ENCODE measurements at regions not wholly inside any gene's neighbourhood (a gene's known extent, or its start where the extent isn't known, plus 50 kb on each side); places are given as distances from the start of the nearest gene placed in this dataset.
"Not testable (repeated sequence)": the region's sequence is repeated elsewhere in the genome, so short reads cannot be mapped to it uniquely, and the experiment has no call there.

GRCh38 chr11:23236826-23237555 is 376.7 kb upstream of the CCDC179 start:
- no peak for DNase-seq (ENCODE audit: low spot score)

DNA sequence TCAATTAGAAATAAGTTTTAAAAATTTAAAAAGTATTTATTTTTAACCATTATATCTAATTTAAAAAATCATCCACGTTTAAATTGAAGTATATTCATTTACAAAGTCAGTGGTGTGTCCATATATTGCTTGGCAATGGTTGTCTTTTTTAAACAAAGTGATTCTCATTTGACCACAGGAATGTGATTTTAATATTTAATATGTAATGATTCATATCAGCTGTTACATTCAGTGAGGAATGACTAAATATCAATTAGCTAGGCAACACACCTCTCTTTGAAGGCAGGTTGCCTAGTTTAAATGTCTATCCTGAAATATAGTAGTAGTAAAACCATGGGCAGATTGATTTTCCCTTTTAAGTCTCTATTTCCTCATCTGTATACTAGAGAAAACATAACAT is 392.2 kb upstream of the CCDC179 start:
- DNase-seq (ENCODE audit: low spot score): no peak

- DNase-seq (ENCODE audit: low spot score): no peak
Observed at GRCh38 chr11:23257088-23257487, 396.8 kb upstream of the CCDC179 start.

- no peak for DNase-seq (ENCODE audit: low spot score)
Observed at GRCh38 chr11:23257556-23257955, 397.3 kb upstream of the CCDC179 start.

DNA sequence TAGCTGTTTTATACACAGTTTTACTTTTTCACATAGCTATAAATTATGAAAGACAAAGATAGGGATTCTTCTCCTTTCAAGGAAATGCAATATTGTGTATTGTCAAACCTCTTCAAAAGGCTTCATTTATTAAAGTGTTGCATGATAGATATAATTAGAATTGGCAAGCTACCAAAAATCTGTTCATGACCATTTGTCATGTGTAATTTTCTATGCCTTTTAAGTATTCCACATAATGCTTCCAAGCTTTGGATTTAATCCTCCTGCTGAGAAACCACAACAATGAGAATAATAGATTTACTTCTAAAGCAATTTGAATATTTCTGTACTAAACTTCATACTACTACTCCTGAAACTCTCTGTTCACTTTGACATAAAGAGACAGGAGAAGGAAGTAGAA is 403.2 kb upstream of the CCDC179 start:
- DNase-seq (ENCODE audit: low spot score): no peak

DNA sequence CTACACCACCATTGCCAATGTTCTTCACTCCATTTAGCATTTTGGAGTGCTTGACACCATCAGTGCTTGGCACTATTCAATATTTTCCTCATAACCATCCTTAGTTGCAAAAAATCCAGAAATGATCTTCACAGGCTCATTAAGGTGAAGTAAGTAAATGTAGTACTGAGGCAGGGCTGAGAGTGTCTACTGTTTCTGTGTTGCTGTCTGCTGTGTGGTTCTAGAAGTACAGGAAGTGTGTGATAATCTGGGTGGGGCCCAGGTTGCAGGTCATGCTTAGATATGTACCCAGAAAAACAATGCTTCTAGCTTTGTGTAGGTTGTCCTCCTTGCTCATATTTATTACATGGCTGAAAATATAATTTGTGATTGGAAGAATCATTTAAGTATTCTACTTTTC is 411.8 kb upstream of the CCDC179 start:
- DNase-seq (ENCODE audit: low spot score): no peak

DNA sequence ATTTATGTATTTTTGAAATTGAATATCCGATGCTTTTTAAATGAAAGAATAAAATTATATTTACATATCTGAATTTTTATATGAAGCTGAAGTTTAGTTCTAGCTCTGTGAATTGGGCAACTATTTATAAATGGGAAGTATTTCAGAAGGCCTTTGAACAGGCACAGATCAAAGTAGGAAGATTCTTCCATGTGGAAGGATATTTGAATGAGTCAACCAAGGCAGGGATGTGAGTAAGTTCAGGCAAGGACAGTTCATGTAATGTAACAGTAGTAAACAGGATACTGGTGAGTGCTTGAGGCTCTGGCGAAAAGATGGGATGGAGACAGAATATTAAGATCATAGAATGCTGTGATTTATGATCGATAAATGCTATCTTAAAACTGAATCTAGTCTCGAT is 417.8 kb upstream of the CCDC179 start:
- DNase-seq (ENCODE audit: low spot score): no peak

DNA sequence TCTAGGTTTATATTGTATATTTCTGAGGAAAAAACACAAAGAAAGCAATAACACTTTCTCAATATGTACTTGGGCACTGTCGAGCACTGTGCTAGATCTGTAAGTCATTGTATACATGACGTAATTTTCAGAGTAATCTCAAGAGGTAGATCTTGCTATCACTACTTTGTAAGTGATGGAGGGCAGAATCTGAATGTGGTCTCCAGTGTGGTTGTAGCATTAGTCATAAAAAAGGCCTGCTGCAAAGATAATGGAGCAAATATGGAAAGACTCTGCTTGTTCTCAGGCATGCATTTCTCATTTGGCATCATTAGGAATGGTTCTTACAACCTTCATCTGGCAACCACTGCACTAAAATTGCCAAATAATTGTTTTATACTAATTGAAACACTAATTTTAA is 419.8 kb upstream of the CCDC179 start:
- DNase-seq (ENCODE audit: low spot score): no peak

- no peak for DNase-seq (ENCODE audit: low spot score)
Observed at GRCh38 chr11:23283666-23284065, 423.4 kb upstream of the CCDC179 start.

- no peak for DNase-seq (ENCODE audit: low spot score)
Observed at GRCh38 chr11:23284631-23285030, 424.4 kb upstream of the CCDC179 start.

DNA sequence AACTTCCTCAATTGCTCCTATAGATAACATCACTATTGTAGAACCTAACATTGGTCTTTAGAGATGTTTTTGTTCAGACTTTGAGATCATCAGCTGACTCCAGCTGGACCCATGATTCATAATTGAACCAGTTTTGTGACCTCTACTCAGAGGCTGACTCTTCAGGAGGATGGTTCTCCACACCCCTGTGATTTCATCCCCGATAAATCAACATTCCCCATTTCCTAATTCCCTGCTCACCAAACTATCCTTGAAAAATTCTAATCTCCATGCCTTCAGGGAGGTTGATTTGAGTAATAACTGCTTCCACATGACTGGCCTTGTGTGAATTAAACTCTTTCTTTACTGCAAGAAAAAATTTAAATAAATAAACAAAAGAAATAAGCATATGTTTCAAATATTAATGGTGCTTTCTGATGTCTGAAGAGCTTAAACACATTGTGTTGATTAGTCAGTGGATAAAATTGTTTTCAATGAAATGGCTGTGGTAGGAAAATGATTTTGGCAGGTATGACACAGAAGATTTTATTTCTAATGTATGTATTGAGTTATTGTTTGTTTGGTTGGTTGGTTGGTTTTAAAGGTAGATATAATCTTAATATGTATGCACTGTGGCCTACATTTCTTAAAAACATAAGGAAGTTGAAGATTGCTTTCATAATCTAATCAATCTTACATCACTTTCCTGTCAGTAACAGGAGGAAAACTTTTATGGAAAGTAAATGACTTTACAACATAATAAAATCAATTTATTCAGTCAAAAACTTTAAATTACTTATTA is 427.9 kb upstream of the CCDC179 start:
- no peak for DNase-seq (ENCODE audit: low spot score)

- no peak for DNase-seq (ENCODE audit: low spot score)
Observed at GRCh38 chr11:23295241-23295640, 435.0 kb upstream of the CCDC179 start.

- DNase-seq (ENCODE audit: low spot score): no peak
Observed at GRCh38 chr11:23308041-23308440, 447.8 kb upstream of the CCDC179 start.

DNA sequence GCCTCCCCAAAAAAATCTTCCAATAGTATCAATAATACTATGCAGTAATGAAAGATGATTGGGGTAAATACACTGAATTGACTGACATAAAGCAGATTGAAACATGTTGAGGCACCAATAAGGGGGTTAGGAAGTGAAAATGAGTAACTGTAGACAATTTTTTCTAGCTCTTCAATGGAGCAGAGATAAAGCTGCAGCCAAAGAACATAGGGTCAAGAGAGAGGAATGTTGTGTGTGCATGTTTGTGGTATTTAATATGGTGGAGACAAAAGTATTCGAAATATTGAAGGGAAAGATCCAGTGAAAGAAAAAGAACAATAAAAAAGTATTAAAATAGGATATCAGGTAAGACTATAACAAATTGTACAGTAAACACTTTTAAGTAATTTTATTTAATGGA is 450.0 kb upstream of the CCDC179 start:
- no peak for DNase-seq (ENCODE audit: low spot score)

DNA sequence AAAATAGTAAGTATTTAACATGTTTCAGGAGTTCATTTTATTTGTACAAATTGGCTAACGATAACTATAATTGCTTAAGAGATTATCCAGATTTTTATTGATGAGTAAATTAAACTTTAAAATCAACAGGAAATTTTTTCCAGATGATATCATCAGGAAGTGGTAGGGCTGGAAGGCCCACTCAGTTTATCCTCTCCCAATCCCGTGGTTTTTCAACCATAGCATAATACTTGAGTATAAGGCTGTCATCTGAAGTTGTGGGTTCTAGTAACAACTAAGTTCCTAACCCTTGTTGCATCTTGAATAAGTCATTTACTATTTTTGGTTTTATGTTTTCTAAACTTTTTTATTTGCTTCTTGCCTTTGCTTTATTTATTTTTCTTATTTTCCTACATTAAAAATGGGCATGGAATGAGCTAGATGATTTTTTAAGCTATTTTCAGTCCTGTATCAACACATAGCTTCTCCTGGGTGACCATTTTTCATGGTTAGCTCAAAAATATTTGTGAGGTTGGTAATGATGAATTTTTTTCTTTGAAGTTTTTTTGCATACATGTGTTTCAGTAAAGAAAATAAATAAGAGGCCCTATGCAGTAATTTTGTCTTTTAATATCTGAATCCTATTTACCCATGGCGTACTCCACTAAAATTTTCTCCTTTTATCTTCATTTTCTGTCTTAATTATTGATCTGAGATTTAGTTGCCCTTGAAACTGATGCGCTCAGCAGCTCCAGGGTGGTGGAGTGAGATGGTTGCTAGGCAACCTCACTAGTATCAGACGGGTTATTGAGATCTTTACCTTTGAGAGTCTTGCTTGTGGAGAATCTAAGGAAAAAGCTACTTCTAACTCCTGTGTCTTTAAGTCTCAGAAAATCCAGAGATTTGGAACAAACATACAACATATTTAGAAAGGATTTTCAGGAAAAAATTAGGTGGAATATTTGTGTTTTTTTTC is 452.0 kb upstream of the CCDC179 start:
- no peak for DNase-seq (ENCODE audit: low spot score)

- DNase-seq (ENCODE audit: low spot score): no peak
Observed at GRCh38 chr11:23313001-23313400, 452.7 kb upstream of the CCDC179 start.

DNA sequence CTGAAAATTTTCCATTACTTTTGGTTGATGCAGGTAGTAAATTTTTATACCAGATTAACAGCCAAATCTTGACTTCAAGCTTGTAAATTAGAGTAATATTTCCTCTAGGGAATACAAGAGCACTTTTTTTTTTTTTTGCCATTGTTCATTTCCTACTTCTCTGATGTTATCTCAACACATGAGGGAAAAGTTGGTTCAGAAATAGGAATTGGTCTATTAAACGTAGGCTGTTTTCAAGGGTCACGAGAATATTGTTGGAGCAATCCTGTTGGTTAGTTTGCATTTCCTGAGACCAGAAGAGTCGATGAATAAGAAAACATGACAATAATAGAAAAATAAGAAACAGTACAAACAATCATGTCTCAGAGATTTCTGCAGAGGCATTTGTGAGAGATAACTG is 453.9 kb upstream of the CCDC179 start:
- no peak for DNase-seq (ENCODE audit: low spot score)

GRCh38 chr11:23315286-23315685 is 455.0 kb upstream of the CCDC179 start:
- DNase-seq (ENCODE audit: low spot score): no peak

DNA sequence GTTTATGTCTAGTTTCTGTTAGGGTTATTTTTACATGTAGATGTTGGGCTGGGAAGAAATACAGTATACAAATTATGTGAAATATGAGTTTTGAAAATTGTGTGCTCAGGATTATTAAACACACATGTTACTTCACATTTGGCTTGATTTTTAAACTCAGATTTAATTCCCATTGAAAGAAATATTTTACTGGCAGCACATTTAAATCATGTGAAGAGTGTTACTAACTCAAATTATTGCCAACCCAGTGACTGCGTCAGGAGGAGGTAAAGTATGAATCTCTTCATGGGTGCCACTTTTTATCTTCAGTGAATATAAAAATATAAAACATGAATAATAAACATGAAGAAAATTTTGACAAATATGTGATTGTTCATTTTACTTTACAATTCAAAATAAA is 457.5 kb upstream of the CCDC179 start:
- DNase-seq (ENCODE audit: low spot score): no peak

DNA sequence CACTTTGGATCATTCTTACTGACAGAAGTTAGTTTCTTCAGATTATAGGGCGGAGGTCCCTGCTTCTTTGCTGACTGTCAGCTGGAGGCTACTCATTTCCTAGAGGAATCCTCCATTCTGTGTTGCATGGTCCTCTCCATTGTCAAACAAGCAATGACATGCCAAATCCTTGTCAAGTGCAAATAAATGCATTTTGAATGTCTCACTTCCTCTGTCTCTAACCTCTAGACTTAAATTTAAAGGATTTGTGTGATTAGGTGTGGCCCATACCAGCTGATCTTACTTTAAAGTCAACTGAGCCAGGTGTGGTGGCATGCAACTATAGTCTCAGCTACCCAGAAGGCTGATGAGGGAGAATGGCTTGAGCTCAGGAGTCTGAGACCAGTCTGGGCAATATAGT is 458.4 kb upstream of the CCDC179 start:
- no peak for DNase-seq (ENCODE audit: low spot score)

- no peak for DNase-seq (ENCODE audit: low spot score)
Observed at GRCh38 chr11:23320131-23320530, 459.9 kb upstream of the CCDC179 start.

DNA sequence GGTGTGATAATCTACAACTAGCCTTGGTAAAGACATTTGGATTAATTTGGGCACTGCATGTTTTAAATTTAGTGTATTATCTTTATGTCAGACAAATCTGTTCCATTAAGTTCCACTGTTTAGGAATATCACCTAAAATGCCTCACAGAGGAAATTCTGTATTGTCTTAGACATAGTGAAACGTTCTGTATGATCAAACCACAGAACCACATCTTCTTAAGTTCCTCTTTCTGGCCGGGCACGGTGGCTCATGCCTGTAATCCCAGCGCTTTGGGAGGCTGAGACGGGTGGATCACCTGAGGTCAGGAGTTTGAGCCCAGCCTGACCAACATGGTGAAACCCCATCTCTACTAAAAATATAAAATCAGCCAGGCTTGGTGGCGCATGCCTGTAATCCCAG is 475.3 kb upstream of the CCDC179 start:
- DNase-seq (ENCODE audit: low spot score): not testable (repeated sequence)

Measured in mucosa of gallbladder (tissue), 1 donor.